ENCODE measurements at regions not wholly inside any gene's neighbourhood (a gene's known extent, or its start where the extent isn't known, plus 50 kb on each side); places are given as distances from the start of the nearest gene placed in this dataset.

DNA sequence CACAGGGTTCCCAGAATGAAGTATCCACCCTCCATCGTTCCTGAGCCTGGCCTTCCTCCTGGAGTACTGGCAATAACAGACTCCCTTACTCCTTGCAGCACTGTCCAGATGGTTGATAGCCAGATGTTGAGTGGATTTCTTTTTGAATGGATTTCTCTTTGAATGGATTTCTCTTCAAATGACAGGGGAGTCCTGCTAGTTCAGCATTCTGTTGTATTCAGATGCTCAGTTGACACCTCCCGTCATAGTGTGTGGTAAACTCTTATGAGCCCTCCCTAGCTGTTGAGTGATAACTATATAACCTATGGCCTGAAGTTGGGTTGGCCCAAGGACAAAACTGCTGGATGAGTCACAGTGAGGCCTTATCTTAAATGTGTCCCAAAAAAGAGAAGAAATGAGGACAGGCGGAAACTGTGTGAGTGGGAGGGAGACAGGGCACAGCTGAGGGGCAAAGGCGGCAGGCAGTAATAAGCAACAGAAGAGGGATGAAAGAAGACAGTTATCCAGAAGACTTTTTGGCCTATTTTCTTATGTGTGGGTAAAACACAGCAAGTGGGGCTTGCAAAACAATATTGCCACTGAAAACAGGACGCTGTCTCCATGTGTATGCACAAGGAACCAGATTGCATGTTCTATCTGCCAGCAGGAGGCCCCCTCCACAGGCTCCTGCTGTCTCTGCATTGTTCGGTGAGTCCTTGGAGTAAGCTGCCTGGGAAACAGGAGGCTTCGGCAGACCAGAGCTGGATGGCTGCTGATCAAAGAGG, 209.5 kb upstream of the S1PR3 start:
- no CpG with 5 or more reads among the region's 7 CpGs for WGBS (ENCODE audit: extremely low coverage, insufficient read length, low lambda C conversion rate)
- no peak overlapping the region for H3K23ac ChIP-seq (ENCODE audit: insufficient read length, low read depth, low read length)
- H3K79me2 ChIP-seq (ENCODE audit: insufficient read depth, low read length), result no peaks in the 10 kb centered on the region
- no peaks in the 10 kb centered on the region for H3K9me3 ChIP-seq (ENCODE audit: control insufficient read depth, low read depth, low read length)
- H3K23me2 ChIP-seq (ENCODE audit: insufficient read length, low read depth, low read length, poor library complexity, severe bottlenecking), result no peaks in the 10 kb centered on the region
- TF ChIP-seq, protein P1, sequence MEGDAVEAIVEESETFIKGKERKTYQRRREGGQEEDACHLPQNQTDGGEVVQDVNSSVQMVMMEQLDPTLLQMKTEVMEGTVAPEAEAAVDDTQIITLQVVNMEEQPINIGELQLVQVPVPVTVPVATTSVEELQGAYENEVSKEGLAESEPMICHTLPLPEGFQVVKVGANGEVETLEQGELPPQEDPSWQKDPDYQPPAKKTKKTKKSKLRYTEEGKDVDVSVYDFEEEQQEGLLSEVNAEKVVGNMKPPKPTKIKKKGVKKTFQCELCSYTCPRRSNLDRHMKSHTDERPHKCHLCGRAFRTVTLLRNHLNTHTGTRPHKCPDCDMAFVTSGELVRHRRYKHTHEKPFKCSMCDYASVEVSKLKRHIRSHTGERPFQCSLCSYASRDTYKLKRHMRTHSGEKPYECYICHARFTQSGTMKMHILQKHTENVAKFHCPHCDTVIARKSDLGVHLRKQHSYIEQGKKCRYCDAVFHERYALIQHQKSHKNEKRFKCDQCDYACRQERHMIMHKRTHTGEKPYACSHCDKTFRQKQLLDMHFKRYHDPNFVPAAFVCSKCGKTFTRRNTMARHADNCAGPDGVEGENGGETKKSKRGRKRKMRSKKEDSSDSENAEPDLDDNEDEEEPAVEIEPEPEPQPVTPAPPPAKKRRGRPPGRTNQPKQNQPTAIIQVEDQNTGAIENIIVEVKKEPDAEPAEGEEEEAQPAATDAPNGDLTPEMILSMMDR (conservative IDR thresholded peaks at IDR 0.05), result no peak; the same call in 1 of the 3 replicates
- Mint-ChIP-seq H3K4me3 (no peak overlapping the region), H3K9me3 (no peaks in the 10 kb centered on the region), H3K4me1 (peaks cover 22 to 29% of the 10 kb centered on the region in 2 experiments), H3K36me3 (ENCODE audit: insufficient read depth in 1 of 3, low read depth in 3 of 3) (no peaks in the 10 kb centered on the region), H3K27ac (peak overlapping the region in 1 of 3 experiments; percentile 21; a peak in 1 of 7 replicates), H3K27me3 (ENCODE audit: low read depth) (no peaks in the 10 kb centered on the region)
- no peaks in the 10 kb centered on the region for H3K79me1 ChIP-seq (ENCODE audit: insufficient read depth, low read depth, low read length, poor library complexity, severe bottlenecking)
- DNase-seq, result peak; percentile 56
- H2AFZ ChIP-seq (ENCODE audit: low read length), result no peak overlapping the region
- H3K56ac ChIP-seq (ENCODE audit: insufficient read length, low read depth, low read length), result no peak overlapping the region
- H3K14ac ChIP-seq (ENCODE audit: insufficient read depth, low read length), result peak overlapping the region; percentile 63
- H2BK20ac ChIP-seq (ENCODE audit: low read depth, low read length, poor library complexity, severe bottlenecking), result no peak overlapping the region
- no peak overlapping the region for H2BK120ac ChIP-seq (ENCODE audit: low read depth, low read length, poor library complexity, severe bottlenecking)
- no peak overlapping the region for H2BK5ac ChIP-seq (ENCODE audit: insufficient read length, low read length)
- H4K5ac ChIP-seq (ENCODE audit: insufficient read length, low read depth, low read length), result no peak overlapping the region
- H3K9ac ChIP-seq (ENCODE audit: extremely low read depth, insufficient read length, low read length), result no peak overlapping the region
- no peak overlapping the region for H2BK12ac ChIP-seq (ENCODE audit: insufficient read length, low read depth, low read length)
- no peaks in the 10 kb centered on the region; the same call in 1 of the 2 replicates for H3K4me1 ChIP-seq (ENCODE audit: insufficient read depth, low read length)
- no peak overlapping the region for H4K91ac ChIP-seq (ENCODE audit: insufficient read length, low read depth, low read length)
- no peak overlapping the region for H3K4ac ChIP-seq (ENCODE audit: low read depth, low read length)
- H3T11ph ChIP-seq (ENCODE audit: low read length), result no peak overlapping the region
- H2BK15ac ChIP-seq (ENCODE audit: low read depth, low read length), result no peak overlapping the region
- no peak overlapping the region for H2AK5ac ChIP-seq (ENCODE audit: insufficient read length, low read length)
- H3K27ac ChIP-seq (ENCODE audit: insufficient read length, low read depth, low read length), result no peak overlapping the region
- no peak overlapping the region for H3K18ac ChIP-seq (ENCODE audit: insufficient read length, low read depth, low read length)
- H3K27me3 ChIP-seq (ENCODE audit: insufficient read depth, low read length), result no peaks in the 10 kb centered on the region
- H4K20me1 ChIP-seq (ENCODE audit: control insufficient read depth, insufficient read depth, insufficient read length), result no peaks in the 10 kb centered on the region
- no peak overlapping the region for H4K8ac ChIP-seq (replicated peaks; ENCODE audit: insufficient read length, low read depth, low read length)
- H3K4me2 ChIP-seq (ENCODE audit: insufficient read depth, insufficient read length, low read length), result no peak overlapping the region

Measured in H9 (cell line).